CD4-positive, alpha-beta T cell treated with Interferon gamma for 1 hour (primary cell): ENCODE measurements at regions not wholly inside any gene's neighbourhood (a gene's known extent, or its start where the extent isn't known, plus 50 kb on each side); places are given as distances from the start of the nearest gene placed in this dataset.
"Not testable (repeated sequence)": the region's sequence is repeated elsewhere in the genome, so short reads cannot be mapped to it uniquely, and the experiment has no call there.

Experiments
- DNase-seq: peaks from one replicate; pipeline ENCODE4 v3.0.0-alpha.2; 2020

- no peak for DNase-seq
These were observed 372.3 kb downstream of the NDFIP2 start for GRCh38 chr13:79853251-79853650.

- no peak for DNase-seq
These were observed 370.4 kb downstream of the NDFIP2 start for GRCh38 chr13:79851318-79851717.

- DNase-seq: no peak
These were observed 367.1 kb downstream of the NDFIP2 start for GRCh38 chr13:79847882-79848592.

GRCh38 chr13:79846386-79846785, 365.4 kb downstream of the NDFIP2 start:
- no peak for DNase-seq

- no peak for DNase-seq
These were observed 356.9 kb downstream of the NDFIP2 start for GRCh38 chr13:79837741-79838450.

- not testable (repeated sequence) for DNase-seq
These were observed 355.2 kb downstream of the NDFIP2 start for GRCh38 chr13:79836121-79836520.

GRCh38 chr13:79834876-79835275, 353.9 kb downstream of the NDFIP2 start:
- no peak for DNase-seq

GRCh38 chr13:79833991-79834390, 353.0 kb downstream of the NDFIP2 start:
- no peak for DNase-seq

- no peak for DNase-seq
These were observed 350.6 kb downstream of the NDFIP2 start for GRCh38 chr13:79831556-79831955.

- no peak for DNase-seq
These were observed 350.0 kb downstream of the NDFIP2 start for GRCh38 chr13:79830945-79831344.

GRCh38 chr13:79830426-79830825, 349.5 kb downstream of the NDFIP2 start:
- DNase-seq: no peak

GRCh38 chr13:79829880-79830279, 348.9 kb downstream of the NDFIP2 start:
- no peak for DNase-seq

- no peak for DNase-seq
These were observed 345.0 kb downstream of the NDFIP2 start for GRCh38 chr13:79825959-79826358.

- no peak for DNase-seq
These were observed 334.1 kb downstream of the NDFIP2 start for GRCh38 chr13:79815041-79815440.

GRCh38 chr13:79812070-79812850, 331.3 kb downstream of the NDFIP2 start:
- DNase-seq: no peak

GRCh38 chr13:79811170-79811569, 330.2 kb downstream of the NDFIP2 start:
- no peak for DNase-seq

- no peak for DNase-seq
These were observed 329.7 kb downstream of the NDFIP2 start for GRCh38 chr13:79810669-79811068.

- no peak for DNase-seq
These were observed 329.1 kb downstream of the NDFIP2 start for GRCh38 chr13:79810018-79810417.

GRCh38 chr13:79808475-79808874, 327.5 kb downstream of the NDFIP2 start:
- DNase-seq: no peak

- DNase-seq: no peak
These were observed 326.6 kb downstream of the NDFIP2 start for GRCh38 chr13:79807554-79807953.

GRCh38 chr13:79806821-79807220, 325.9 kb downstream of the NDFIP2 start:
- no peak for DNase-seq

- DNase-seq: no peak
These were observed 324.4 kb downstream of the NDFIP2 start for GRCh38 chr13:79805317-79805716.

- DNase-seq: no peak
These were observed 323.0 kb downstream of the NDFIP2 start for GRCh38 chr13:79803989-79804388.

GRCh38 chr13:79803296-79803695, 322.3 kb downstream of the NDFIP2 start:
- DNase-seq: no peak
